Endothelial cell of umbilical vein (primary cell): ENCODE measurements at regions not wholly inside any gene's neighbourhood (a gene's known extent, or its start where the extent isn't known, plus 50 kb on each side); places are given as distances from the start of the nearest gene placed in this dataset.

ENCODE experiments used
- BruUV-seq: library from RNA; stranded (reverse); fragments of 400-500 nt; replicated peaks from 2 replicates; lab custom pipeline; 2021; lab: Mats Ljungman, UMichigan
- CTCF ChIA-PET: fragments of 300-600, 350-600 bp; sonication (Branson Sonifier 250); formaldehyde crosslinking; loops from one replicate; lab custom pipeline; 2021; ENCODE audit warnings: antibody characterized with exemption, inconsistent platforms; lab: Charles Lee
- POLR2A ChIA-PET: fragments of 300-600, 350-600 bp; sonication (Branson Sonifier 250); formaldehyde crosslinking; loops from one replicate; lab custom pipeline; 2021; ENCODE audit warnings: antibody characterized with exemption, inconsistent platforms; lab: Charles Lee
- DNase-seq: peaks from one replicate; pipeline ENCODE4 v3.0.0-alpha.2; 2011; ENCODE audit warnings: low read depth, low spot score
- FAIRE-seq: peaks from 2 replicates; lab custom pipeline; 2011; peaks lifted over from hg19 to GRCh38; lab: Jason Lieb, UNC
- H2AFZ ChIP-seq: 2 replicates; pipeline ENCODE4 v1.6.0; 2012; ENCODE audit warnings: low read depth, low read length, control low read depth, inconsistent platforms
- H3K27ac ChIP-seq: 2 replicates; pipeline ENCODE4 v1.5.1; 2011; ENCODE audit warnings: low read depth, mild to moderate bottlenecking, control low read depth, low read length, moderate library complexity; ENCODE audit not compliant: insufficient read depth
- H3K27me3 ChIP-seq, 2 experiments: 2 replicates each; pipeline versions ENCODE4 v1.6.0 to v1.6.1; 2011; ENCODE audit warnings: low read length in 2 of 2, mixed read lengths in 1 of 2; ENCODE audit not compliant: control insufficient read depth in 2 of 2, insufficient read depth in 2 of 2
- H3K36me3 ChIP-seq, 2 experiments: 2 replicates in 1 of 2; 3 replicates in 1 of 2; pipeline ENCODE4 v1.5.1; 2011; ENCODE audit warnings: low read length in 2 of 2, mild to moderate bottlenecking in 1 of 2, moderate library complexity in 1 of 2; ENCODE audit not compliant: control insufficient read depth in 2 of 2, insufficient read depth in 2 of 2; ENCODE audit errors: extremely low read depth in 1 of 2
- H3K4me1 ChIP-seq: 3 replicates; pipeline ENCODE4 v1.5.1; 2011; ENCODE audit warnings: mild to moderate bottlenecking, low read length; ENCODE audit not compliant: control insufficient read depth, insufficient read depth; ENCODE audit errors: extremely low read depth
- H3K4me2 ChIP-seq: 2 replicates; pipeline ENCODE4 v1.6.1; 2011; ENCODE audit warnings: low read length, control low read depth, mixed read lengths; ENCODE audit not compliant: insufficient read depth
- H3K4me3 ChIP-seq, 3 experiments: fragments of 200-600 bp in 1 of 3; sonication (generic), shearing (Covaris generic) in 1 of 3; replicated peaks in 1 of 3; 2 replicates each; pipeline ENCODE4 v1.5.1; 2011 to 2016; ENCODE audit warnings: control low read depth in 3 of 3, low read length in 3 of 3, mild to moderate bottlenecking in 2 of 3, inconsistent platforms in 1 of 3, low read depth in 1 of 3, moderate library complexity in 1 of 3; ENCODE audit not compliant: insufficient read depth in 1 of 3
- H3K79me2 ChIP-seq: 2 replicates; pipeline ENCODE4 v1.6.0; 2012; ENCODE audit warnings: low read length, inconsistent platforms; ENCODE audit not compliant: control insufficient read depth, insufficient read depth
- H3K9ac ChIP-seq: replicated peaks from 2 replicates; pipeline ENCODE3; 2011; ENCODE audit warnings: low read length, control low read depth; ENCODE audit not compliant: insufficient read depth; ENCODE audit errors: extremely low read depth
- H3K9me1 ChIP-seq: replicated peaks from 3 replicates; pipeline ENCODE4 v1.6.0; 2011; ENCODE audit warnings: mild to moderate bottlenecking, low read length; ENCODE audit not compliant: control insufficient read depth, insufficient read depth; ENCODE audit errors: extremely low read depth
- H3K9me3 ChIP-seq: replicated peaks from 2 replicates; pipeline ENCODE4 v1.5.1; 2012; ENCODE audit warnings: low read length, inconsistent platforms; ENCODE audit not compliant: control insufficient read depth, insufficient read depth
- H4K20me1 ChIP-seq: replicated peaks from 2 replicates; pipeline ENCODE3; 2011; ENCODE audit warnings: mild to moderate bottlenecking, low read length; ENCODE audit not compliant: control insufficient read depth, insufficient read depth; ENCODE audit errors: extremely low read depth
- EZH2 ChIP-seq: IDR thresholded peaks from 2 replicates; pipeline ENCODE4 v1.6.1; 2012; ENCODE audit warnings: borderline replicate concordance, low read depth, mild to moderate bottlenecking, moderate library complexity, low read length, inconsistent platforms; ENCODE audit not compliant: severe bottlenecking
- FOS ChIP-seq: IDR thresholded peaks from 2 replicates; pipeline ENCODE4 v1.6.1; 2011; ENCODE audit warnings: mild to moderate bottlenecking, low read length, moderate library complexity, borderline replicate concordance; ENCODE audit not compliant: insufficient read depth
- GATA2 ChIP-seq: IDR thresholded peaks from 2 replicates; pipeline ENCODE4 v1.7.0; 2011; ENCODE audit warnings: low read depth, mild to moderate bottlenecking, moderate library complexity, mixed read lengths, low read length; ENCODE audit not compliant: insufficient read length, insufficient read depth
- JUN ChIP-seq: IDR thresholded peaks from 2 replicates; pipeline ENCODE4 v1.6.1; 2011; ENCODE audit warnings: borderline replicate concordance, low read depth; ENCODE audit not compliant: insufficient read length, insufficient read depth
- MYC ChIP-seq: IDR thresholded peaks from one replicate; pipeline ENCODE4 v1.6.1; 2011; ENCODE audit warnings: mild to moderate bottlenecking, low read depth, low read length
- POLR2A ChIP-seq: IDR thresholded peaks from 2 replicates; pipeline ENCODE4 v1.6.1; 2012; ENCODE audit warnings: low read depth, mild to moderate bottlenecking, control low read depth, low read length
- POLR2AphosphoS5 ChIP-seq: IDR thresholded peaks from 2 replicates; pipeline ENCODE4 v1.6.1; 2012; ENCODE audit warnings: low read depth, mild to moderate bottlenecking, control low read depth, low read length, moderate library complexity; ENCODE audit not compliant: insufficient read depth
- dilution Hi-C: fragments of 300-500 bp; cut with MboI; formaldehyde crosslinking; loops from one replicate; pipeline ENCODE4 v1.15.0; 2019; ENCODE audit warnings: low sequenced_read_pairs; ENCODE audit not compliant: extremely low pct_ligation_motif_present
- intact Hi-C: fragments of 100-400 bp; cut with micrococcal nuclease; formaldehyde crosslinking; loops from one replicate; pipeline ENCODE4 v1.10.0; 2022
- TF ChIP-seq, protein P1 (sequence below), 2 donors: IDR thresholded peaks; 1 replicate in 1 of 2; 2 replicates in 1 of 2; pipeline ENCODE4 v1.5.1; 2011; ENCODE audit warnings: low read length in 2 of 2, mild to moderate bottlenecking in 2 of 2, moderate library complexity in 2 of 2, control low read depth in 1 of 2, inconsistent platforms in 1 of 2, low read depth in 1 of 2; ENCODE audit not compliant: insufficient read depth in 1 of 2; ENCODE audit errors: extremely low read depth in 1 of 2
- TF ChIP-seq, protein P2 (sequence below): IDR thresholded peaks from 2 replicates; pipeline ENCODE4 v1.6.1; 2011; ENCODE audit not compliant: insufficient read depth, insufficient read length

DNA sequence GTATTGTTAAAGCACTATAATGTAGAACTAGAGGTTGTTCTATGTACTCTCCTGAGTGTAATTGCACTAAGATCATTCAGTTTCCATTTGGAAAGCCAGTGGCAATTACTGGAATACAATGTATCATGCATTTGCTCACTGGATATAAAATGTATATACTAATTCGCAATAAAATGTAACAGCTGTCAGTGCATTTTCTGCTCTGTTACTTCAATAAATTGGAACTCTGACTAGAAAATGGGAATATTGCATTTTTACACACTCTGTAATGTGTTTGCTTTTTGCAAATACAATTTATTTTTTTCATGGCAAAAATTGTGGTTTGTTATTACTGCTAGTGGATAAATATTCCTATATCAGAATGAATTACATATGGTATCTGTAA, 893.8 kb upstream of the POU3F3 start:
- Histone ChIP-seq H3K4me1 (no peaks in the 10 kb centered on the region), H3K79me2 (no peaks in the 10 kb centered on the region), H3K9ac (no peak overlapping the region), H3K9me3 (peaks cover 2% of the 10 kb centered on the region), H3K36me3 (no peaks in the 10 kb centered on the region), H3K4me3 (no peak overlapping the region), H2AFZ (no peak overlapping the region), H3K9me1 (no peaks in the 10 kb centered on the region), H3K27me3 (no peaks in the 10 kb centered on the region), H3K27ac (no peak overlapping the region), H4K20me1 (no peaks in the 10 kb centered on the region), H3K4me2 (no peak overlapping the region)
- dilution Hi-C loops (no loop called here), intact Hi-C loops (no loop called here)
- POLR2A ChIA-PET = no interaction called here
- TF ChIP-seq GATA2 (no peak), POLR2A (no peak), FOS (no peak), EZH2 (no peak), MYC (no peak), POLR2AphosphoS5 (no peak), JUN (no peak)
- TF ChIP-seq, protein P1, sequence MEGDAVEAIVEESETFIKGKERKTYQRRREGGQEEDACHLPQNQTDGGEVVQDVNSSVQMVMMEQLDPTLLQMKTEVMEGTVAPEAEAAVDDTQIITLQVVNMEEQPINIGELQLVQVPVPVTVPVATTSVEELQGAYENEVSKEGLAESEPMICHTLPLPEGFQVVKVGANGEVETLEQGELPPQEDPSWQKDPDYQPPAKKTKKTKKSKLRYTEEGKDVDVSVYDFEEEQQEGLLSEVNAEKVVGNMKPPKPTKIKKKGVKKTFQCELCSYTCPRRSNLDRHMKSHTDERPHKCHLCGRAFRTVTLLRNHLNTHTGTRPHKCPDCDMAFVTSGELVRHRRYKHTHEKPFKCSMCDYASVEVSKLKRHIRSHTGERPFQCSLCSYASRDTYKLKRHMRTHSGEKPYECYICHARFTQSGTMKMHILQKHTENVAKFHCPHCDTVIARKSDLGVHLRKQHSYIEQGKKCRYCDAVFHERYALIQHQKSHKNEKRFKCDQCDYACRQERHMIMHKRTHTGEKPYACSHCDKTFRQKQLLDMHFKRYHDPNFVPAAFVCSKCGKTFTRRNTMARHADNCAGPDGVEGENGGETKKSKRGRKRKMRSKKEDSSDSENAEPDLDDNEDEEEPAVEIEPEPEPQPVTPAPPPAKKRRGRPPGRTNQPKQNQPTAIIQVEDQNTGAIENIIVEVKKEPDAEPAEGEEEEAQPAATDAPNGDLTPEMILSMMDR (IDR thresholded peaks at IDR 0.05; ENCODE audit: extremely low read depth in 1 of 2, insufficient read depth in 1 of 2, low read depth in 1 of 2, low read length in 2 of 2) = no peak
- TF ChIP-seq, protein P2, sequence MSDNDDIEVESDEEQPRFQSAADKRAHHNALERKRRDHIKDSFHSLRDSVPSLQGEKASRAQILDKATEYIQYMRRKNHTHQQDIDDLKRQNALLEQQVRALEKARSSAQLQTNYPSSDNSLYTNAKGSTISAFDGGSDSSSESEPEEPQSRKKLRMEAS = no peak
- FAIRE-seq (no peak), DNase-seq (no peak)
- no TSS peak for BruUV-seq
- CTCF ChIA-PET = no interaction called here
